ENCODE measurements at regions not wholly inside any gene's neighbourhood (a gene's known extent, or its start where the extent isn't known, plus 50 kb on each side); places are given as distances from the start of the nearest gene placed in this dataset.

DNA sequence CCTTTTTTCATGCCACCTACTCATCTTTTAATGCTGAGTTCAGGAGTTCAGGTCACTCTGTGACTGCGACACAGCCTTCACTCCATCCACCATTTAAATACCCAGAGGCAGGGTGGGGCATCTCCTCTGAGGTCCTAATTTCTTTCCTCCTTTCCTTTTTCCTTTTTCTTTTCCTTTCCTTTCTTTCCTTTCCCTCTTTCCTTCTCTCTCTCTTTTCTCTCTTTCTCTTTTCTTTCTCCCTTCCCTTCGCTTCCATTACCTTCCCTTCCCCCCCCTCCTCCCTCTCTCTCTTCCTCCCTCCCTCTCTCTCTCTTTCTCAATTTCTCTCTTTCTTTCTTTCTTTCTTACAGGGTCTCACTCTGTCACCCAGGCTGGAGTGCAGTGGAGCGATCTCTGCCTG is 145.9 kb upstream of the SVIL start:
- TF ChIP-seq EZH2 (IDR thresholded peaks at IDR 0.05; ENCODE audit: insufficient read depth, poor library complexity, severe bottlenecking) (no peak), EZH2phosphoT487 (IDR thresholded peaks at IDR 0.05; ENCODE audit: insufficient read depth, low read depth) (no peak)

Measured in GM23248 (cell line).